ENCODE measurements at regions not wholly inside any gene's neighbourhood (a gene's known extent, or its start where the extent isn't known, plus 50 kb on each side); places are given as distances from the start of the nearest gene placed in this dataset.

- Histone ChIP-seq H2AK9ac (replicated peaks; ENCODE audit: low read depth, low read length, poor library complexity) (no peak overlapping the region), H2BK5ac (ENCODE audit: low read depth, low read length, poor library complexity, severe bottlenecking) (no peak overlapping the region), H3K27me3 (ENCODE audit: control insufficient read depth, insufficient read depth, low read length) (no peaks in the 10 kb centered on the region), H3K9me1 (ENCODE audit: insufficient read depth, low read length) (no peaks in the 10 kb centered on the region), H3K79me1 (ENCODE audit: low read depth in 1 of 2, low read length in 2 of 2) (no peaks in the 10 kb centered on the region), H2BK120ac (ENCODE audit: low read depth, low read length) (no peak overlapping the region), H4K5ac (ENCODE audit: low read depth, low read length) (no peak overlapping the region), H2BK15ac (ENCODE audit: low read depth, low read length) (no peak overlapping the region), H4K8ac (ENCODE audit: low read depth in 2 of 2, low read length in 2 of 2) (no peak overlapping the region), H3K23ac (ENCODE audit: low read depth, low read length) (no peak overlapping the region), H2AK5ac (ENCODE audit: low read depth, low read length) (no peak overlapping the region), H3K4me2 (ENCODE audit: low read depth, low read length) (no peak overlapping the region), H3K9me3 (ENCODE audit: control insufficient read depth, insufficient read depth, low read length) (no peaks in the 10 kb centered on the region), H3K9ac (ENCODE audit: low read depth, low read length) (no peak overlapping the region), H2AFZ (replicated peaks; ENCODE audit: low read length, poor library complexity) (no peak overlapping the region), H3K27ac (ENCODE audit: insufficient read depth, low read length) (no peak overlapping the region), H3K56ac (ENCODE audit: extremely low read depth, insufficient read depth, low read length) (no peak overlapping the region), H4K20me1 (ENCODE audit: insufficient read depth, low read length) (no peaks in the 10 kb centered on the region), H3K18ac (ENCODE audit: low read depth, low read length) (no peak overlapping the region), H3K14ac (replicated peaks; ENCODE audit: low read depth, low read length) (no peak overlapping the region), H2BK20ac (ENCODE audit: low read depth, low read length) (no peak overlapping the region), H3K36me3 (ENCODE audit: control insufficient read depth, insufficient read depth, low read length) (no peaks in the 10 kb centered on the region), H4K91ac (ENCODE audit: insufficient read depth, low read depth, low read length) (no peak overlapping the region), H3K4ac (ENCODE audit: low read depth, low read length) (no peak overlapping the region), H3K4me1 (ENCODE audit: control insufficient read depth, insufficient read depth, low read length) (no peaks in the 10 kb centered on the region), H3K4me3 (ENCODE audit: insufficient read depth, low read depth, low read length) (no peak overlapping the region)
- DNase-seq: no peak
- no peak for ATAC-seq (ENCODE audit: low read depth)
- no CpG with 5 or more reads among the region's 1 CpG for WGBS, 2 experiments (ENCODE audit: extremely low coverage in 2 of 2, insufficient read length in 1 of 2)
- TF ChIP-seq USF2 (IDR thresholded peaks at IDR 0.05; ENCODE audit: low read depth, low read length) (no peak), FOS (IDR thresholded peaks at IDR 0.05; ENCODE audit: low read depth, low read length) (no peak), POLR2A (IDR thresholded peaks at IDR 0.05; ENCODE audit: low read depth, low read length) (no peak), NFE2L2 (IDR thresholded peaks at IDR 0.05; ENCODE audit: low read depth, low read length) (no peak), MAZ (IDR thresholded peaks at IDR 0.05; ENCODE audit: borderline replicate concordance, low read depth, low read length) (no peak)
- CTCF ChIA-PET: no interaction called here
- in situ Hi-C loops (cut with MboI; ENCODE audit: low sequenced_read_pairs) (no loop called here), intact Hi-C loops (cut with micrococcal nuclease) (no loop called here), dilution Hi-C loops (cut with HindIII; ENCODE audit: low sequenced_read_pairs, unreplicated experiment) (no loop called here)
- POLR2A ChIA-PET (ENCODE audit: unreplicated experiment): no interaction called here
- BruUV-seq (replicated peaks): no TSS peak
These were observed 284.1 kb upstream of the NPSR1 start for GRCh38 chr7:34373940-34374339.

Measured in IMR-90 (cell line).